Fibroblast of the aortic adventitia (primary cell): ENCODE measurements at regions not wholly inside any gene's neighbourhood (a gene's known extent, or its start where the extent isn't known, plus 50 kb on each side); places are given as distances from the start of the nearest gene placed in this dataset.

Experiments used
- DNase-seq: peaks from one replicate; pipeline ENCODE4 v3.0.0-alpha.2; 2010; ENCODE audit warnings: low read depth
- H3K4me3 ChIP-seq: 2 replicates; pipeline ENCODE4 v1.5.1; 2011; ENCODE audit warnings: low read depth, mild to moderate bottlenecking, control low read depth, low read length, moderate library complexity
- CTCF ChIP-seq: IDR thresholded peaks from 2 replicates; pipeline ENCODE4 v1.5.1; 2011; ENCODE audit warnings: mild to moderate bottlenecking, low read length, control low read depth, inconsistent platforms; ENCODE audit not compliant: insufficient read depth

GRCh38 chr2:239780236-239780994, 244.7 kb downstream of the NDUFA10 start:
- no peak for TF ChIP-seq CTCF
- no peak for DNase-seq
- H3K4me3 ChIP-seq: no peak overlapping the region

GRCh38 chr2:239779584-239779983, 245.6 kb downstream of the NDUFA10 start:
- no peak for DNase-seq
- H3K4me3 ChIP-seq: no peak overlapping the region
- TF ChIP-seq CTCF: no peak

- DNase-seq: no peak
- no peak overlapping the region for H3K4me3 ChIP-seq
- no peak for TF ChIP-seq CTCF
These were observed 246.1 kb downstream of the NDUFA10 start for GRCh38 chr2:239778861-239779558.

GRCh38 chr2:239778042-239778851, 246.9 kb downstream of the NDUFA10 start:
- TF ChIP-seq CTCF: no peak
- no peak for DNase-seq
- H3K4me3 ChIP-seq: no peak overlapping the region

- no peak for TF ChIP-seq CTCF
- DNase-seq: no peak
- H3K4me3 ChIP-seq: no peak overlapping the region
These were observed 247.9 kb downstream of the NDUFA10 start for GRCh38 chr2:239777219-239777618.

GRCh38 chr2:239776436-239777005, 248.6 kb downstream of the NDUFA10 start:
- H3K4me3 ChIP-seq: no peak overlapping the region
- no peak for DNase-seq
- no peak for TF ChIP-seq CTCF
